ENCODE measurements at regions not wholly inside any gene's neighbourhood (a gene's known extent, or its start where the extent isn't known, plus 50 kb on each side); places are given as distances from the start of the nearest gene placed in this dataset.

DNA sequence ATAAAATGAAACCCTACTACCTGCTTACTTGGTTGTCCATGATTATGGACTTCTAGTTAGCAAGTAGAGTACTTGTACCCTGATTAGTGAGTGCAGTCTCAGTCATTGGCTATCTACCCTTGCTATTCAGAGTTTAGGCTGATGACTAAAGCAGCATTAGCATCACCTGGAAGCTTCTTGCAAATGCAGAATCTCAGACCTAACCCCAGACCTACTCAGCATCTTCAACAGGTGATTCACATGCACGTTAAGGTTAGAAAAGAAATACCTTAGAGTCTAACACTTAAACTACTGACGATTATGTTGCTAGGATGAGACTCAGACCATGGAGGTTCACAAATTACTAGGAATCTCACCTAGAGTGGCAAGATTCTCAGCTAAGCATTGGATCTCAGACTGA lies 399.9 kb upstream of the FANCL start:
- no peaks in the 10 kb centered on the region for H3K27me3 Mint-ChIP-seq (ENCODE audit: insufficient read depth)
- no peak overlapping the region for H3K27ac Mint-ChIP-seq
- H3K4me1 Mint-ChIP-seq (ENCODE audit: low read depth) = no peaks in the 10 kb centered on the region
- DNase-seq = no peak
- H3K9me3 Mint-ChIP-seq = no peaks in the 10 kb centered on the region; the same call in 1 of the 2 replicates
- TF ChIP-seq, protein P1, sequence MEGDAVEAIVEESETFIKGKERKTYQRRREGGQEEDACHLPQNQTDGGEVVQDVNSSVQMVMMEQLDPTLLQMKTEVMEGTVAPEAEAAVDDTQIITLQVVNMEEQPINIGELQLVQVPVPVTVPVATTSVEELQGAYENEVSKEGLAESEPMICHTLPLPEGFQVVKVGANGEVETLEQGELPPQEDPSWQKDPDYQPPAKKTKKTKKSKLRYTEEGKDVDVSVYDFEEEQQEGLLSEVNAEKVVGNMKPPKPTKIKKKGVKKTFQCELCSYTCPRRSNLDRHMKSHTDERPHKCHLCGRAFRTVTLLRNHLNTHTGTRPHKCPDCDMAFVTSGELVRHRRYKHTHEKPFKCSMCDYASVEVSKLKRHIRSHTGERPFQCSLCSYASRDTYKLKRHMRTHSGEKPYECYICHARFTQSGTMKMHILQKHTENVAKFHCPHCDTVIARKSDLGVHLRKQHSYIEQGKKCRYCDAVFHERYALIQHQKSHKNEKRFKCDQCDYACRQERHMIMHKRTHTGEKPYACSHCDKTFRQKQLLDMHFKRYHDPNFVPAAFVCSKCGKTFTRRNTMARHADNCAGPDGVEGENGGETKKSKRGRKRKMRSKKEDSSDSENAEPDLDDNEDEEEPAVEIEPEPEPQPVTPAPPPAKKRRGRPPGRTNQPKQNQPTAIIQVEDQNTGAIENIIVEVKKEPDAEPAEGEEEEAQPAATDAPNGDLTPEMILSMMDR (IDR thresholded peaks at IDR 0.05) = no peak
- H3K4me3 Mint-ChIP-seq = no peak overlapping the region
- H3K36me3 Mint-ChIP-seq (ENCODE audit: low read depth) = no peaks in the 10 kb centered on the region

DNA sequence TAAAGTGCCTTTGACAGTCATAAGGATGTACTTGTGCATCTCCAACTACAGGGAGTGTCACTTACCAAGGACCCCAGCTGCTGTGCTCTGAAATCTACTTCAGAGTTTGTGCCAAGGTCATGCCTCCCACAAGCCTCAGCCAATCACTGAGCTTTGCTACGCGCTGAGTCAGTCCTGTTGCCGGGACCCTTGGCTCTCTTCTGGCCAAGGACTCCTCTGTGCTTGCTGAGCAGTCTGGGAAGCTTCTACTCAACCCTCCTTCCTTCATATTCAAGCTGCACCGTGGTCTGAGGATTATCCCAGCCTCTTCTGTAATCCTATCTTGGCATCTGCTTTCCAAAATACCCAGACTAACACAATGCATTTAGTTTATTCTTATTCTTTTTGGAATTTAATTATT lies 398.9 kb upstream of the FANCL start:
- no peak overlapping the region for H3K27ac Mint-ChIP-seq
- TF ChIP-seq, protein P1 (IDR thresholded peaks at IDR 0.05) = no peak
- no peaks in the 10 kb centered on the region for H3K27me3 Mint-ChIP-seq (ENCODE audit: insufficient read depth)
- H3K4me3 Mint-ChIP-seq = no peak overlapping the region
- H3K4me1 Mint-ChIP-seq (ENCODE audit: low read depth) = no peaks in the 10 kb centered on the region
- H3K9me3 Mint-ChIP-seq = no peaks in the 10 kb centered on the region; the same call in 1 of the 2 replicates
- H3K36me3 Mint-ChIP-seq (ENCODE audit: low read depth) = no peaks in the 10 kb centered on the region
- DNase-seq = no peak

DNA sequence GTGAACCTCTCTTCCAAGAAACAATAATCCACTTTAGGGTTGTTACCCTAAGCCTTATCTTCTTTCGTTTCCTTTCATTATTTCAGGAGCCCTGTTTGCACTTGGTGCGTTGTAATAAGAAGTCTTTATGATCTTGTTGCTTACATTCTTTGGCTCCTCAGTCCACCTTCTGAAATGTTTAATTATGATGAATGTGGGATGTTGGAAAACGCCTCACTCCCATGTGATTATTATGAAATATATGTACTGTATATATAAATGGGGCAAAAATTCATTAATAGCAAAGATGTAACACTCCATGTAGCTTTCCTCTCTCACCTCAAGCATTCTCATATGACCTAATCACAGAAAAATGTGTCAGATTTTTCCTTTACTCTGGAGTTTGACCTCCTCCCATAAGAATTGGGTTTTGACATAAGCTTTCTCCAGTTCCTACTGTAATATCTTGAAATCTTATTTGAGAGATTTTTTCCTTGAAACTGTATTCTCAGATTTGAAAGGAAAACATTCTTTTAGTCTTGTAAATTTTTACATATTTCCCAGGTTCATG lies 397.2 kb upstream of the FANCL start:
- no peak for DNase-seq
- H3K9me3 Mint-ChIP-seq = no peaks in the 10 kb centered on the region; the same call in 1 of the 2 replicates
- no peak overlapping the region for H3K27ac Mint-ChIP-seq
- TF ChIP-seq, protein P1 (IDR thresholded peaks at IDR 0.05) = no peak
- no peaks in the 10 kb centered on the region; the same call in 1 of the 2 replicates for H3K4me1 Mint-ChIP-seq (ENCODE audit: low read depth)
- no peaks in the 10 kb centered on the region for H3K36me3 Mint-ChIP-seq (ENCODE audit: low read depth)
- H3K4me3 Mint-ChIP-seq = no peak overlapping the region
- H3K27me3 Mint-ChIP-seq (ENCODE audit: insufficient read depth) = no peaks in the 10 kb centered on the region

DNA sequence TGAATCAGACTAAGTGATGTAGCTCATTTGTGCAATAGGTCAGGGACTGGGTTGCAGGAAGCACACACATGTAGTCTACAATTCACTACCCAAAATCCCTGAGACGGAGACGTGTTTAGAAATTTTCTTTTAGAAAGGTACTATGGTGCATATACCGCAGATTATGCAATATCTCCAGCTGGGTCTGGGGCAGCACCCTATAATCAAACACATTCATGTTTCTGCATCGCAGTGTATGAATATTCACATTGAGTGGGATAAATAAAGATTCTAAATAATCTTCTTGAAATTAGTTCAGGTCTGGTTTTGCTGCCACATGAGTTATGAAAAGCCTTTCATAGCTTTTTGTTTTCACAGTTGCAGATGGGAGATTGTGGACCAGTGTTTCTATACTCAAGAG lies 395.7 kb upstream of the FANCL start:
- Mint-ChIP-seq H3K4me1 (ENCODE audit: low read depth) (no peaks in the 10 kb centered on the region; the same call in 1 of the 2 replicates), H3K27ac (no peak overlapping the region), H3K27me3 (ENCODE audit: insufficient read depth) (no peaks in the 10 kb centered on the region), H3K36me3 (ENCODE audit: low read depth) (no peaks in the 10 kb centered on the region), H3K9me3 (no peaks in the 10 kb centered on the region; the same call in 1 of the 2 replicates), H3K4me3 (no peak overlapping the region)
- DNase-seq = no peak
- TF ChIP-seq, protein P1 (IDR thresholded peaks at IDR 0.05) = no peak

DNA sequence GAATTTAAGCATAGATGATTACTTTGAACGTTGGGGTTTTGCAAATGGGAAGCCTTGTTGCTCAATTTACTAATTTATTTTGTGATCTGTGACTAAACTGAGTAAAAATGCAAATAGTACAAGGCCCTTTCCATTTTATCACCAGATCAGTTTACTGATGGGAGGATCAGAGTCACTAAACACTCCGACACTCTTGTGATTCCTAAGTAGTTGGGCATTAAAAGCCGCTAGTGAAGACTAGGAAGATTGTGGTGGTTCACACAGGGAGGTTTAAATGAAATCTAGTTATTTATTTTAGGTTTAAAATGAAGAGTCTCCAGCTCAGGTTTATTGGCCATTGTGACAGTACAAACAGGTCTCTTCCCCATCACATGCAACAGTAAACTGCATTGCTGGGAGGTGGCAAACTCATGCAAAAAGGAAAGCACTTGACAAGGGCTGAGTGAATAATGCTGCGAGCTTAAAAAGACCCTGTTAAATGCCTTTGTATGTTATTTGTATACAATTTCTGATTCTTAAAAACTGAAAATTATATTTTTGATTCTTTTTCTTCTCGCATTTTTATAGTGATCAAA lies 394.8 kb upstream of the FANCL start:
- DNase-seq = no peak
- TF ChIP-seq, protein P1 (IDR thresholded peaks at IDR 0.05) = no peak
- Mint-ChIP-seq H3K27me3 (ENCODE audit: insufficient read depth) (no peaks in the 10 kb centered on the region), H3K9me3 (peaks cover 4% of the 10 kb centered on the region; the same call in 1 of the 2 replicates), H3K27ac (no peak overlapping the region), H3K4me3 (no peak overlapping the region), H3K4me1 (ENCODE audit: low read depth) (no peaks in the 10 kb centered on the region; the same call in 1 of the 2 replicates), H3K36me3 (ENCODE audit: low read depth) (no peaks in the 10 kb centered on the region)

Measured in HFFc6 (cell line).